ENCODE measurements at regions not wholly inside any gene's neighbourhood (a gene's known extent, or its start where the extent isn't known, plus 50 kb on each side); places are given as distances from the start of the nearest gene placed in this dataset.

GRCh38 chr7:27409311-27409710, 166.7 kb downstream of the EVX1 start:
- no peak for DNase-seq (ENCODE audit: low spot score)
- H3K4me2 ChIP-seq (ENCODE audit: low read length), result no peak overlapping the region
- TF ChIP-seq, protein P1, sequence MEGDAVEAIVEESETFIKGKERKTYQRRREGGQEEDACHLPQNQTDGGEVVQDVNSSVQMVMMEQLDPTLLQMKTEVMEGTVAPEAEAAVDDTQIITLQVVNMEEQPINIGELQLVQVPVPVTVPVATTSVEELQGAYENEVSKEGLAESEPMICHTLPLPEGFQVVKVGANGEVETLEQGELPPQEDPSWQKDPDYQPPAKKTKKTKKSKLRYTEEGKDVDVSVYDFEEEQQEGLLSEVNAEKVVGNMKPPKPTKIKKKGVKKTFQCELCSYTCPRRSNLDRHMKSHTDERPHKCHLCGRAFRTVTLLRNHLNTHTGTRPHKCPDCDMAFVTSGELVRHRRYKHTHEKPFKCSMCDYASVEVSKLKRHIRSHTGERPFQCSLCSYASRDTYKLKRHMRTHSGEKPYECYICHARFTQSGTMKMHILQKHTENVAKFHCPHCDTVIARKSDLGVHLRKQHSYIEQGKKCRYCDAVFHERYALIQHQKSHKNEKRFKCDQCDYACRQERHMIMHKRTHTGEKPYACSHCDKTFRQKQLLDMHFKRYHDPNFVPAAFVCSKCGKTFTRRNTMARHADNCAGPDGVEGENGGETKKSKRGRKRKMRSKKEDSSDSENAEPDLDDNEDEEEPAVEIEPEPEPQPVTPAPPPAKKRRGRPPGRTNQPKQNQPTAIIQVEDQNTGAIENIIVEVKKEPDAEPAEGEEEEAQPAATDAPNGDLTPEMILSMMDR (conservative IDR thresholded peaks at IDR 0.05; ENCODE audit: low read length), result no peak
- TF ChIP-seq EZH2phosphoT487 (IDR thresholded peaks at IDR 0.05; ENCODE audit: borderline replicate concordance, low read depth, low read length), result no peak
- no peak overlapping the region for H2AFZ ChIP-seq (ENCODE audit: low read length)
- ChIA-PET CTCF (ENCODE audit: unreplicated experiment) (interaction anchor here (0.6 kb wide), 1 partner anchor 26 kb away, joined by 3 read pairs; no protein-coding TSS in a partner anchor), POLR2A (no interaction called here)
- no peaks in the 10 kb centered on the region for H3K36me3 ChIP-seq (ENCODE audit: insufficient read depth, low read length)
- no peaks in the 10 kb centered on the region for H3K79me2 ChIP-seq (ENCODE audit: insufficient read depth, low read depth, low read length)
- no peak overlapping the region for H3K4me3 ChIP-seq (ENCODE audit: low read depth, low read length, poor library complexity, severe bottlenecking)
- H4K20me1 ChIP-seq (ENCODE audit: insufficient read depth, low read length), result no peaks in the 10 kb centered on the region
- H3K4me1 ChIP-seq (ENCODE audit: insufficient read depth, low read length, poor library complexity, severe bottlenecking), result no peaks in the 10 kb centered on the region
- no TSS peak for BruUV-seq (replicated peaks)
- no peaks in the 10 kb centered on the region for H3K9me2 ChIP-seq (ENCODE audit: insufficient read depth, low read length)
- intact Hi-C loops (cut with micrococcal nuclease; ENCODE audit: unreplicated experiment), result no loop called here
- no peaks in the 10 kb centered on the region for H3K9me3 ChIP-seq (ENCODE audit: low read length)
- no peak overlapping the region for H3K27ac ChIP-seq (ENCODE audit: low read depth, low read length, poor library complexity, severe bottlenecking)

DNA sequence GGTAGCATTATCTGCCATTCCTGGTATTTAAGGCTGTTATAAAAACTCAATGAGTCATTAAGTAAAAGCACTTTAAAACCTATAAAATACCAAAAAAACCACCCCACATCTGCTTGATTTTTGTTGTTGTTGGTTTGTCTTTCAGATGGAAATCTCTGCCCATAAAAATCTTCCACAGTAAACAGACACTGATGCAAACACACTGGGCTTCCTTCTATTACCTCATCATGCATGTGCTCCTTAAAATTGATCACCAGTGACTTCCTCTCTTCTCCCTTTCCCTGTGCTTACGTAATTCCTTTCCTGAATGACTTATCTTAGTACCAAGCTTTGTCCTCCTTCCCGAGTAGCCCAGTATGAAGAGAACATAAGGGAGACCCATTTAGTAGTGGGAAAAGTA, 167.2 kb downstream of the EVX1 start:
- no peaks in the 10 kb centered on the region for H3K9me3 ChIP-seq (ENCODE audit: low read length)
- CTCF ChIA-PET (ENCODE audit: unreplicated experiment), result interaction anchor here (0.6 kb wide), 1 partner anchor 25 kb away, joined by 3 read pairs; no protein-coding TSS in a partner anchor
- TF ChIP-seq EZH2phosphoT487 (IDR thresholded peaks at IDR 0.05; ENCODE audit: borderline replicate concordance, low read depth, low read length), result no peak
- TF ChIP-seq, protein P1 (conservative IDR thresholded peaks at IDR 0.05; ENCODE audit: low read length), result no peak
- H3K4me1 ChIP-seq (ENCODE audit: insufficient read depth, low read length, poor library complexity, severe bottlenecking), result no peaks in the 10 kb centered on the region
- H4K20me1 ChIP-seq (ENCODE audit: insufficient read depth, low read length), result no peaks in the 10 kb centered on the region
- intact Hi-C loops (cut with micrococcal nuclease; ENCODE audit: unreplicated experiment), result no loop called here
- H3K36me3 ChIP-seq (ENCODE audit: insufficient read depth, low read length), result no peaks in the 10 kb centered on the region
- no peaks in the 10 kb centered on the region for H3K9me2 ChIP-seq (ENCODE audit: insufficient read depth, low read length)
- H3K79me2 ChIP-seq (ENCODE audit: insufficient read depth, low read depth, low read length), result no peaks in the 10 kb centered on the region
- H3K4me2 ChIP-seq (ENCODE audit: low read length), result no peak overlapping the region
- no peak for DNase-seq (ENCODE audit: low spot score)
- POLR2A ChIA-PET, result no interaction called here
- H2AFZ ChIP-seq (ENCODE audit: low read length), result no peak overlapping the region
- H3K27ac ChIP-seq (ENCODE audit: low read depth, low read length, poor library complexity, severe bottlenecking), result no peak overlapping the region
- no peak overlapping the region for H3K4me3 ChIP-seq (ENCODE audit: low read depth, low read length, poor library complexity, severe bottlenecking)
- BruUV-seq (replicated peaks), result no TSS peak

- TF ChIP-seq, protein P1 (conservative IDR thresholded peaks at IDR 0.05; ENCODE audit: low read length), result no peak
- TF ChIP-seq EZH2phosphoT487 (IDR thresholded peaks at IDR 0.05; ENCODE audit: borderline replicate concordance, low read depth, low read length), result no peak
- Histone ChIP-seq H3K4me2 (ENCODE audit: low read length) (no peak overlapping the region), H3K79me2 (ENCODE audit: insufficient read depth, low read depth, low read length) (no peaks in the 10 kb centered on the region), H3K27ac (ENCODE audit: low read depth, low read length, poor library complexity, severe bottlenecking) (no peak overlapping the region), H3K9me2 (ENCODE audit: insufficient read depth, low read length) (no peaks in the 10 kb centered on the region), H3K4me3 (ENCODE audit: low read depth, low read length, poor library complexity, severe bottlenecking) (no peak overlapping the region), H2AFZ (ENCODE audit: low read length) (no peak overlapping the region), H3K9me3 (ENCODE audit: low read length) (no peaks in the 10 kb centered on the region), H3K4me1 (ENCODE audit: insufficient read depth, low read length, poor library complexity, severe bottlenecking) (no peaks in the 10 kb centered on the region), H3K36me3 (ENCODE audit: insufficient read depth, low read length) (no peaks in the 10 kb centered on the region), H4K20me1 (ENCODE audit: insufficient read depth, low read length) (no peaks in the 10 kb centered on the region)
- CTCF ChIA-PET (ENCODE audit: unreplicated experiment), result interaction anchor here (0.5 kb wide), 1 partner anchor 41 kb away, joined by 3 read pairs; no protein-coding TSS in a partner anchor
- intact Hi-C loops (cut with micrococcal nuclease; ENCODE audit: unreplicated experiment), result no loop called here
- POLR2A ChIA-PET, result interaction anchor here (0.6 kb wide), 1 partner anchor 76 kb away, joined by 3 read pairs; no protein-coding TSS in a partner anchor
- no peak for DNase-seq (ENCODE audit: low spot score)
- no TSS peak for BruUV-seq (replicated peaks)
Observed at GRCh38 chr7:27410812-27411544, 168.4 kb downstream of the EVX1 start.
